GM19463 (cell line): ENCODE measurements at regions not wholly inside any gene's neighbourhood (a gene's known extent, or its start where the extent isn't known, plus 50 kb on each side); places are given as distances from the start of the nearest gene placed in this dataset.
"Not testable (repeated sequence)": the region's sequence is repeated elsewhere in the genome, so short reads cannot be mapped to it uniquely, and the experiment has no call there.

Experiments used
- ATAC-seq: cut with Tn5 transposase; IDR thresholded peaks from one replicate; pipeline ENCODE4 v1.9.1; 2021; ENCODE audit warnings: mild to moderate bottlenecking, moderate library complexity; ENCODE audit not compliant: unreplicated experiment

DNA sequence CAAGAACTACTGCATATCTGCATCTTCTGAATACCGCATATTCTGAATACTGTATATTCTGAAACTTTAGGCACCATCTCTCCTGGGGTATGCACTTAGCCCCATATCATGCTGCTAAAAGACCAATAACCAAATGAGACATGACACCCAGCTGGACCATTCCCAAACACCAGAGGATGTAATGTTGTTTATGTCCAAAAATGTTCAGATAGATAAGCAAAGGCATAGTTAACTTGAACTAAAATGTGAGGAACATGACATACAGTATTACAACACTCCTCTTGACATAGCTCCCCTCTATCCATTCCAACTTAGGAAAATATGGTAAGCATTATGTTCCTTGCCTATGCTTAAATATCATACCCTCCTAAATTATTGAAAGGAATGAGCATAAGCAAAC, 127.3 kb downstream of the TENT5A start:
- no peak for ATAC-seq

DNA sequence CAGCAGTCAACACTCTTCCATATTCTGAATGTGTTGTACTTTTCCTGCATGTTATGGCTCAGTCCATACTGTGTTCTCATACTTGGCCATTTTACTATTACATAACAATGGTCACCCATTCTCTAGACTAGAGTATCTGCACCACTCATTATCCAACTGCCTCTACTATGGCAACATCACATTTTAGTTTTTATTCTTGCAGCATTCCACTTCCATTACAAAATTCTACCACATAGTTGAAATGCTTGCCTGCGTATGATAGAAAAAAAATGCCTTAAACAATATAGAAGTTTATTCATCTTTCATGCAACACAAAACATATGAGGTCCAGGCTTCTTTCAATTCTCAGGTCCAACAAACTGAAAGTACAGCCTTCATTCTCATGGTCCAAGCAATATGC, 128.0 kb downstream of the TENT5A start:
- no peak for ATAC-seq

DNA sequence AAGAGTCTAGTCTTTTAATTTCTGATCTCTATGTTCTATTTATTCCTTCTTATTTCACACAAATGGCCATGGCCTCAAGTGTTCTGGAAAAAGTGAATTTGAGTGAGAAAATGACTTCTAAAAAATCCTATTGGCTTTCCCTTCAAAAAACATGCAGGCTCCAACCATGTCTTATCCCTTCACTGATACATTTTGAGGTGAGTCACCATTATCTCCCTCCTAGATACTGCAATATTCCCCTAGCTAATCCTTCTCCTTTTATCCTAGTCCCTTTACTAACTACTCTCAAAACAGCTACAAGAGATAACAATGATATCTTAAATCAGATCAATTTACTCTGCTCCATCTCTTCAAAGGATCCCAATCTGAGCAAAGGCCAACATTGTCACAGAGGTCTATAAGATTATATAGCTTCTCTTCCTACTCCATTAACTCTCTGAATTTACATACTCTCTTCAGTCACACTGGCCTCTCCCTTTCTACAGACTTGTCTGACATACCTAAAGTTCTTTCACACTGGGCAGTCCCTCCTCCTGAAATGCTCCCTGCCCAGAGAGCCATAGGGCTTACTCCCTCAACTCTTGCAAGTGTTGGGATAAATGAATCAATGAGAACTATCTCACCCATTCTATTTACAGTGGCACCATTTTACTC, 129.2 kb downstream of the TENT5A start:
- ATAC-seq: no peak

DNA sequence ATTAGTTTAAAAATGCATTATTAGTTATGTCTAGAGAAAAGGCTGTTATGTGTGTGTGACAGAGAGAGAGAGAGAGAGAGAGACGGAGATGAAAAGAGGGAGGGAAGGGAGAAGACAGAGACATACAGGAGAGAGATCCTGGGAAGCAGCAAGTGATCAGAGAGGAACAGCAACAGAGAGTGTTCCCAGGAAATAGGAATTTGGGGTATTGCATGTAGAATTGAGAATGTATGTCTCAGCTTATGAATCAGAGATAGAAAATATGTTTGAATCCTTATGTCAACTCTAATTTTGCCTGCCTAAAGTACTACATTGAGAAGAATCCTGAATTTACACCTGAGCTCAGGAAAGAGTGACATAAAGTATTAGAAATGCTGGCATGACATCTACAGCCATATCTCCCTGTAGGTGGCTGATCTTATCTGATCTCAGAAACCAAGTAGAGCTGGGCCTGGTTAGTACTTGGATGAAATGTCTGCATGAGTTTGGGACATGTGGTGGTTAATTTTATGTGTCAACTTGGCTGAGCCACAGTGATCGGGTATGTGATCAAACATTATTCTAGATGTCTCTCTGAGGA, 130.6 kb downstream of the TENT5A start:
- no peak for ATAC-seq

DNA sequence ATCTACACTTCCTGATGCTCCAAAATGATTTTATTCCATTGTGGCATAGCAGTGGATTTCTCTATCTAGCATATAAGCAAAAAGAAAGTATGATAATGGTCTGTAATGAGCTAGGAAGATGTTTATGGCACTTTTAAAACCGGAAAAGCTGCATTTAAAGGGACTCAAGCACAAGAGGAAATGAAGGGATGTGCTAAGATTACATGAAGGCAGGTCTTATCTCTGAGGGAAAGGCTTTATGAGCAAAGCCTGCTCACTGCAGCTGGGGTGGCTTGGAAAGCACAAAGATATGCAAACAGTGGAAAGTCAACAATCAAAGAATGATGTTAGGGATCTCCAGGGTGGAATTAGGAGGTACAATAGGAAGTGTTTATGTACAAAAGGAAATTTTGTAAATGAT, 138.2 kb downstream of the TENT5A start:
- ATAC-seq: no peak

DNA sequence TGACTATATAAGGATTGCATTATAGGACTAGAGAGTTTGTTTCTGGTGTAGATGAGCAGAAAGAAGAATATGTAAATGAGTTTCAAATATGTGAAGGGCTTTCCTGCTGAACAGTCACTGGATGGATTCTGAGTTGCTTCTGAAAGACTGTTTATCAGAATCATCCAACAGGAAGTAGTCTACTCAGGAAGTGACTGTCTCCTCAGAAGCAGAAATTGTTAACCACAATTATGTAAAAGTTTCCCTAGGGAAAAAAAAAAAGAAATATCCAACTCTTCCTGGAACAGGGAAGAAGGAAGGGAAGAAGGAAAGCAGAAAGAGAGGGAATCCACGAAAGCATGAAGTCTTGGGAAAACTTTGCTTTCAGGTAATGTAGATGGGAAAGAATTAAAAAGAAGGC, 138.9 kb downstream of the TENT5A start:
- no peak for ATAC-seq

DNA sequence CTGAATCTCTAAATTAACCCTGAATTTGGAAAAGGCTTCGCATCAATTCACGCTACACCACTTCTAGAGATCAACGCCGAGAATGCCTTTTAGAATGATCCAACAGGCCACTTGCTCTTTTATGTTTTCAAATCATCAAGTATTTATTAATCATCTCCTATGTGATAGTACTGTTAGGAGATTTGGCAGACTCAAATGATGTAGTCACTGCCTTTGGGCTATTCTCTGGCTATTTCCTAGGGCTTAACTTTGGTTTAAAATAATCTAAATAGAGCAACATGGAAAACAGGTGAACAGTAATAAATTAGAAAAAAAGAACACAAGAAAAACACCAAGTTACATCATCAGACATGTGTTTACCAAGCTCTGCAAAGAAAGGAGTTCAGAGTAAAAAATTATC, 140.3 kb downstream of the TENT5A start:
- ATAC-seq: no peak

DNA sequence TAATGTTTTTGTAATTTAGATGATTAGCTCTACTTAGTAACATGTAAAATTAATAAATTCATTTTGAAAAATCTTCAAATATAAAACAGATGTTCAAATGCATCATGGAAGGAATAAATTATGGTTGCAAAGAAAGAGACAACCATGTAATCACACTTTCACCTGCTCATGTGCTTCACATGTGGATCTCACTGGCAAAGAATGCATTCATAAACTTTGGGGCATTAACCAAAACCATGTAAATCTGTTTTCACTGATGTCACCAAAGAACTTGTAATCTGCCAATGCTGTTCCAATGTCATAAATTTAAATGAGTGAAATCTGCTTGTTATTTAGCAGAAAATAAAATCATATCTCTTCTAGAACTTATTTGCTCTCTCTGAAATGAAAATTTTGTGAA, 142.7 kb downstream of the TENT5A start:
- no peak for ATAC-seq

DNA sequence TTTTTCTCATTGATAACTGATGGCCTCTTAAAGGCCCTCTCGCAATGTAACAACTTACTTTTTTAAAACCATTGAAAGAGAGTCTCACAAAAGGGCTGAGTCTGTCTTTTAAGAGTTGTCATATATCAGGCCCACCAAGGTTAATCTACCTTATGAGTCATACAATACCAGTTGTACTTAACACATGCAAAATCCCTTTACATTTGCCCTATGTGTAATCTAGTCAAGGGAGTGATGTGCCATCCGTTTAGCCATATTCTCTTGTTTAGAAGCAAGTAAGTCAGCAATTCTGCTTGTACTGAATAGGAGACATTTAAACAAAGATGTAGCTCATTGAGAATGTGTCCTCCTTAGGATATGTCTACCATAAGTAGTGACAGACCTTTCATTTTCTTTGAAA, 143.7 kb downstream of the TENT5A start:
- no peak for ATAC-seq

DNA sequence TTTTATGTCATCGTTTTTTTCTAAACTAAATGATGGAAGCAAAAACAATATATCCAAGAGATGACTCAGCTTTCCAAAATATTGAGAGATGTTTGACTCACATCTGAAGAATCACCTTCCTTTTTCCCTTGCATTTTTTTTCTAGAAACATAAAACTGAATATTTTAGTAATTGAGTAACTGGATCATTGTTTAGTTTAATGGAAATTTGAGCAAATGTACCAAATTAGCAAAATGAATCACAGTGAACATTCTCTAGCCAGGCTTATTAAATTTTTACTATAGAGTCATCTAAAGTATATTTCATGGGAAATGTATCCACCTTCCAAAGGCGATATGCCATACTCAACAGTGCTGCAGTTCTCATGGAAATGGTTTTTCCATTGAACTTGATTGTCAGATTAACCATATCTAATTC, 145.5 kb downstream of the TENT5A start:
- ATAC-seq: no peak

DNA sequence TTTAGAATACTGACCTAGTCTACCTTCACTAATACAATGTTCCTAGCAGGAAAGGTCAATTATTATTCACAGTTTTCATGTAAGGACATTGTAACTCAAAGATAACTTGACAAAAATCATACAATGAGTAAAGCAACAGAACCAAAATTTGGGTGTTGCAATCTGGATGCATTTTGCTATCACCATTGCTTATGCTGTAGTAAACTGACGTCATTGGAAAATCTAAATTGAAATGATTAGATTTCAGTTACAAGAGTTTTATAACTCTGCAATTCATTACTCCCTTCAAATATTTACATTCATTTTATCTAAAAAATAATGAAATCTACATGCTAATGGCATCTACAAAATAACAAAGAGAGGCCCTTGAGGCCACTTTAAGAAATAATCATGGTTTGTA, 147.0 kb downstream of the TENT5A start:
- no peak for ATAC-seq

DNA sequence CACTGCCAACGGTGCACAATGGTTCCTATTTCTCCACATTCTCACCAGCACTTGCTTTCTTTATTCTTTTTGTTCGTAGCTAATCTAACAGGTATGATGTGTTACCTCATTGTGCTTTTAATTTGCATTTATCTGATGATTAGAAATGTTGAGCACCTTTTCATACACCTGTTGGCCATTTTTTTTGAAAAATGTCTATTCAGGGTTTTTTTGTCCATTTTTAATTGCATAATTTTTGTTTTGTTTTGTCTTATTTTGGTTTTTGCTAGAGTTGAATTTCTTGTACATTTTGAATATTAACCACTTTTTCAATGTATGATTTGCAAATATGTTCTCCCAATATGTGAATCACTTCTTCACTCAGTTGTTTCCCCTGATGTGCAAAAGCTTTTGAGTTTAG, 150.6 kb downstream of the TENT5A start:
- no peak for ATAC-seq

DNA sequence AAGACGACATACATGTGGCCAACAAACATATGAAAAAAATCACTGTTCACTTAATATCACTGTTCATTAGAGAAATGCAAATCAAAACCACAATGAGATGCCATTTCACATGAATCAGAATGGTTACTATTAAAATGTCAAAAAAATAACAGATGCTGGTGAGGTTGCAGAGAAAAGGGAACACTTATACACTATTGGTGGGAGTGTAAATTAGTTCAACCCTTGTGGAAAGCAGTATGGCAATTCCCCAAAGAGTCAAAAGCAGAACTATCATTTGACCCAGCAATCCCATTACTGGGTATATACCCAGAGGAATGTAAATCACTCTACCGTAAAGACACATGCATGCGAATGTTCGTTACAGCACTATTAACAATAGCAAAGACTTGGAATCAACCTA, 152.0 kb downstream of the TENT5A start:
- ATAC-seq: not testable (repeated sequence)

DNA sequence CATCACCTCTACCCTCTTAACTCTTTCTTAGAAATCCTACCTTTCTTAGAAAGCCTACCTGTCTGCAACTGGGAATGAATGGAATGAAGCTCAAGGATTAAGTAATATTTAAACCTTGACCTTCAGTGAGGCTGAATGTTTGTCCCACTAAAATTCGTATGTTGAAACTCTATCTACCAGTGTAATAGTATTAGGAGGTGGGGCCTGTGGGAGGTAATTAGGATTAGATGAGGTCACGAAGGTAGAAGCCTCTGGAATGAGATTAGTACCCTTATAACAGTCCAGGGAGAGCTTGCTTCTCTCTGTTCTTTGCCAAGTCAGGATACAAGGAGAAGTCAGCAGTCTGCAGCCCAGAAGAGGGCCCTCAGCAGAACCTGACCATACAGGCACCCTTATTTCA, 158.0 kb downstream of the TENT5A start:
- no peak for ATAC-seq

DNA sequence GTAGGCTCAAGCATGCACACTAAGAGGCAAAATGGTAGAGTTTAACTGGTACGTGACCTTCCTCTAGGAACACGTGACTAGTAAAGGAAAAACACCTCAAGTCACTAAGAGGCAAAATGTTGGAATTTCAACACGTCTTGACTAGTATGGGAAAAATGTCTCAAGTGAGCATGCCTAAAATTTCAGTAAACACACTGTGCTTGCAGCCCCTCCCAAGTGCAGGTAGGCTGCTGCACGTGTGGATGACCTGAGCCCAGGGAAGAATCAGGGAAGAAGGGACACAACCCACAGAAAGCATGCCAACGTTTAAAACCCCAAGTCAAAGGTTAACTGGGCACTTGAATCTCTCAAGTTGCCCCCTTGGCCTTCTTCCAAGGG, 162.2 kb downstream of the TENT5A start:
- ATAC-seq: no peak

DNA sequence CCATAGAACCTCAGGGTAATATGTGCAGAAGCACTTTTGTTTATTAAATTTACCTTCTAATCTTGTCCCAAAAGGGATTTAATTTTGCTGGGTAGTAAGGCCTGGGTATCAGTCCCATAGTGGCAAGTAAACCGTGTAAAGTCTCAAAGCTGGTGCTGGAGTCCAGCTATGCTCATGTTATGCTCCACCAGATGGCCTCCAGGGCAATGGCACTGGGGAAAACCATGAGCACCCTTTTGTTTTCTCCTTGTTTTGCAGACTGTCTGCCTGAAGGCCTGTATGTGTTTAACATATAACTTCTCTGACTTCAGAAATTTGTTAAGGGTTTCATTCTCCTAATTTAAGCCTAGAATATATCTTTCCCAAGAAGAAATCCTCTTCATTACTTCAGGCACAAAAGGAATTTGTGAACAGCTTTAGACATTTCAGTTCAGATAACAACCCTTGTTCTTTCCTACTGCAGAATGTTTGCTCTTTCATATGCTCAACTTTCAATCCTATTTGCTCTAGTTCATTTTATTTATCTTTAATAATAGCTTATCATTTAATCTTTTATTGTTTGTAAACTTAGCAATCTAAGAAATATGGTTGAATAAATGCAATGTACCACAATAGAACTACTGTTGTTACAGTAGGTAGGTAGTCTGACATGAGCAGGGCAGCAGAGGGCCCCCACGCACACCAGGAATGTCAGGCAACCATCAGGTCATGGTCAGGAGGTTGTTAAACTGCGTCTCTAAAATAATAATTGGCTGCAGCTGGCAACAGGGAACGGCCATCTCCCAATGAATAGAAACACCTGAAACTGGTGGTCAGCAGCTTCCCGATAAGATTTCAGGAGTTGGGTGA, 162.8 kb downstream of the TENT5A start:
- no peak for ATAC-seq

DNA sequence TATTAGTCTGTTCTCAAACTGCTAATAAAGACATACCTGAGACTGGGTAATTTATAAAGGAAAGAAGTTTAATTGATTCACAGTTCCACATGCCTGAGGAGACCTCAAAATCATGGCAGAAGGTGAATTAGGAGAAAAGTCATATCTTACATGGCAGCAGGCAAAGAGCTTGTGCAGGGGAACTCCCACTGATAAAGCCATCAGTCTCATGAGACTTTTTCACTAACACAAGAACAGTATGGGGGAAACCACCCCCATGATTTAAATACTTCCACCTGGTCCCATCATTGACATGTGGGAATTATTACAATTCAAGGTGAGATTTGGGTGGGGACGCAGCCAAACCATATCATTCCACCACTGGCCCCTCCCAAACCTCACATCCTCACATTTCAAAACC, 166.8 kb downstream of the TENT5A start:
- ATAC-seq: not testable (repeated sequence)

DNA sequence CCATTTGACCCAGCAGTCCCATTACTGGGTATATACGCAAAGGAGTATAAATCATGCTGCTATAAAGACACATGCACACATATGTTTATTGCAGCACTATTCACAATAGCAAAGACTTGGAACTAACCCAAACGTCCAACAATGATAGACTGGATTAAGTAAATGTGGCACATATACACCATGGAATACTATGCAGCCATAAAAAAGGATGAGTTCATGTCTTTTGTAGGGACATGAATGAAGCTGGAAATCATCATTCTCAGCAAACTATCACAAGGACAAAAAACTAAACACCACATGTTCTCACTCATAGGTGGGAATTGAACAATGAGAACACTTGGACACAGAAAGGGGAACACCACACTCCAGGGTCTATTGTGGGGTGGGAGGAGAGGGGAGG, 168.3 kb downstream of the TENT5A start:
- not testable (repeated sequence) for ATAC-seq

DNA sequence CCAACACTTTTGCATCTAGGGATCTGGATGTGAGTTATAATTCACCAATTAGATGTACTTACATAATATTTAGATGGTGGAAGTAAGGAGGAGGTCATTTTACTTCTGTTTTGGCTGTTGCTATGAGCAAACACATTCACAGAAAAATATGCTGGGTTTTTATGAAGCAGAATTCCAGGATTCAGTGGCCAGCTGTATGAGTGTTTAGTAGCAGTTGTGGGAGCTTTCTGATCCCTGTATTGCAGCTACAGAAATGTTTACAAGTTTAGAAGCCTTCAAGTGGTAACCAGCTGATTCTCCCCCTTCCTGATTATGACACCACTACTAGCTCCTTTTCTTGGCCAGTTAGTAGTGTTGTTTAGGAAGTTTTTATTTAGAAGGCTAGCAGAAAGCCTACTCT, 177.0 kb downstream of the TENT5A start:
- no peak for ATAC-seq

DNA sequence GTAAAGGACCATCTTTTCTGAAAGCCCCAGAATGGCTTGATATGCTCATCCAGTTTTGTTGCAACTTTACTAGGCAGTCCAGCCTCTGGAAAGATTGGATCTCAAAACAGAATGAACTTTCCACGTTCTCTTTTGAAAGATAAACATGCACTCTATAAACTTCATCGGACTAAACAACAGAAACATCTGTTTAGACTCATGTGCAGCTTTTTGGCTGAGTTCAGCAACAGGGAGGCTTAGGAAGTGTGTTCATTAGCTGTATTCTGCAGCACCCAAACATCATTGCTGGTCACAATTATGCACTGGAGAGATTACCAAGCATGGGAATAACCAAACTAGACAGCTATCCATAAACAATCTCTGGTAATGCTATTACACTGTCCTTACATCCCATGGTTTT, 180.5 kb downstream of the TENT5A start:
- no peak for ATAC-seq

DNA sequence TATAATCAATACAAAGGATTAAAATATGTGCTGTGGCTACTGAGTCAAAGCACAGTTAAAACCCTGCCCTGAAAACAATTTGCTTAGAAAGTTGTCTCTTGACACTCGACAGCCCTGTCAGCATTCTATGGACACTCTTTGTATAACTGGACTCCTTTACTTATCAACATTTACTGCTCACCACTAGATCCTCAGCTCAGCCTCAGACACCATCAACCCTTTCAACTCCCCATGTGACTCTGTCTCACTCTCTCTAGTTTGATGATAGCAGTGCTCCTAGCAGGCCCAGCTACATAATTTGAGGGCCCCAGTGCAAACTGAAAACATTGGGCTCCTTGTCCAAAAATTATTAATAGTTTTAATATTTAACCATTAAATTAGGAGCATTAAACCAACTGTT, 181.8 kb downstream of the TENT5A start:
- ATAC-seq: no peak

DNA sequence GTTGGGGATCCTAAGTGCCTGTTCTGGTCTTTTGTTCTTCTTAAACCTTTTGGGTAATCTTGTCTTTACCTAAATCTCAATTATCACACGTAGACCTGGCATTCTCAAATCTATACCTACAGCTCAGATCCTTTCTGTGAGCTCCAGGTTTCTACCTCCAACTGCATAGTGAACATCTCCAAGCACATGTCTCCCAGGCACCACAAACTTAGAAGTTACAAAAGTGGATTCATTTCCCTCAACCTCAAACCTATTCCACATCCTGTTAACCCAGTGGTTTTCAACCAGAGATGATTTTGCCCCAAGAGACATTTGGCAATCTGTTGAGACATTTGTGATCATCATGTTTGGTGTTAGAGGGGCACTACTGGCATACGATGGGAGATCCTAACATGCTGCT, 183.5 kb downstream of the TENT5A start:
- ATAC-seq: no peak
